HG03196 (cell line): ENCODE measurements at regions not wholly inside any gene's neighbourhood (a gene's known extent, or its start where the extent isn't known, plus 50 kb on each side); places are given as distances from the start of the nearest gene placed in this dataset.
"Not testable (repeated sequence)": the region's sequence is repeated elsewhere in the genome, so short reads cannot be mapped to it uniquely, and the experiment has no call there.

ENCODE experiments used
- ATAC-seq: cut with Tn5 transposase; IDR thresholded peaks from one replicate; pipeline ENCODE4 v1.9.1; 2021; ENCODE audit not compliant: unreplicated experiment

GRCh38 chr7:79513261-79513660 lies 59.8 kb upstream of the MAGI2 start:
- ATAC-seq = no peak

GRCh38 chr7:79512261-79512660 lies 58.8 kb upstream of the MAGI2 start:
- no peak for ATAC-seq

GRCh38 chr7:79511056-79511455 lies 57.6 kb upstream of the MAGI2 start:
- ATAC-seq = not testable (repeated sequence)

- ATAC-seq = no peak
Measured at GRCh38 chr7:79507131-79507530, 53.7 kb upstream of the MAGI2 start.

- ATAC-seq = no peak
Measured at GRCh38 chr7:79506481-79506880, 53.0 kb upstream of the MAGI2 start.

GRCh38 chr7:79504607-79505389 lies 51.3 kb upstream of the MAGI2 start:
- ATAC-seq = no peak
